ENCODE measurements at regions not wholly inside any gene's neighbourhood (a gene's known extent, or its start where the extent isn't known, plus 50 kb on each side); places are given as distances from the start of the nearest gene placed in this dataset.

DNA sequence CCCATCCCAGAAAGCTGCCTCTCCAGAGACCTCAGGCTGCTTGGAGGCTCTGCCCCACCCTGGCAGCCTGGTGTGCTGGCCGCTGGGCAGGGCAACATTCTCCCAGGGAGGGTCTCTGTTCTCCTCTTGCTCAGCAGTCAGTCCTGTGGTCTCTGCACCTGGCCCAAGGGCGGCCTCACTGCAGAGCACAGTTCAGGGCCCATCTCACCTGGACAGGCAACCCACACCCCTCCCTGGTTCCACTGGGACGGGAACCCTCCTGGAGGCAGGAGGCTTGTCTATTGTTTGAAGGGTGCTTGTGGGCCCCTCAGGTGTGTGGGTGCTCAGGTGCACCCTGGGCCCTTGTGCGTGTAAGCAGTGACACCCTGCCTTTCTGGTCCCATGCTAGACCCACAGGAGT lies 67.2 kb upstream of the OTOS start:
- H3K4me3 ChIP-seq: no peak overlapping the region
- H3K9me3 ChIP-seq: no peaks in the 10 kb centered on the region
- DNase-seq (no peak), ATAC-seq (no peak)
- TF ChIP-seq, protein P1, sequence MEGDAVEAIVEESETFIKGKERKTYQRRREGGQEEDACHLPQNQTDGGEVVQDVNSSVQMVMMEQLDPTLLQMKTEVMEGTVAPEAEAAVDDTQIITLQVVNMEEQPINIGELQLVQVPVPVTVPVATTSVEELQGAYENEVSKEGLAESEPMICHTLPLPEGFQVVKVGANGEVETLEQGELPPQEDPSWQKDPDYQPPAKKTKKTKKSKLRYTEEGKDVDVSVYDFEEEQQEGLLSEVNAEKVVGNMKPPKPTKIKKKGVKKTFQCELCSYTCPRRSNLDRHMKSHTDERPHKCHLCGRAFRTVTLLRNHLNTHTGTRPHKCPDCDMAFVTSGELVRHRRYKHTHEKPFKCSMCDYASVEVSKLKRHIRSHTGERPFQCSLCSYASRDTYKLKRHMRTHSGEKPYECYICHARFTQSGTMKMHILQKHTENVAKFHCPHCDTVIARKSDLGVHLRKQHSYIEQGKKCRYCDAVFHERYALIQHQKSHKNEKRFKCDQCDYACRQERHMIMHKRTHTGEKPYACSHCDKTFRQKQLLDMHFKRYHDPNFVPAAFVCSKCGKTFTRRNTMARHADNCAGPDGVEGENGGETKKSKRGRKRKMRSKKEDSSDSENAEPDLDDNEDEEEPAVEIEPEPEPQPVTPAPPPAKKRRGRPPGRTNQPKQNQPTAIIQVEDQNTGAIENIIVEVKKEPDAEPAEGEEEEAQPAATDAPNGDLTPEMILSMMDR (IDR thresholded peaks at IDR 0.05): no peak
- 94 to 96% (median 95%) methylated on average over 4 of the region's 4 CpGs for WGBS, 3 donors
- intact Hi-C loops (cut with DNase I): no loop called here
- H3K4me1 ChIP-seq: peaks cover 11% of the 10 kb centered on the region
- no peaks in the 10 kb centered on the region for H3K27me3 ChIP-seq (ENCODE audit: insufficient read depth in 3 of 3, low read length in 2 of 3)
- no peak overlapping the region for H3K27ac ChIP-seq
- H3K36me3 ChIP-seq (ENCODE audit: insufficient read depth in 1 of 2, low read depth in 1 of 2): no peaks in the 10 kb centered on the region

GRCh38 chr2:240208096-240208495 lies 67.6 kb upstream of the OTOS start:
- no peaks in the 10 kb centered on the region for H3K9me3 ChIP-seq
- intact Hi-C loops (cut with DNase I): no loop called here
- no peak for ATAC-seq
- H3K27me3 ChIP-seq (ENCODE audit: insufficient read depth in 3 of 3, low read length in 2 of 3): no peaks in the 10 kb centered on the region
- no peaks in the 10 kb centered on the region for H3K36me3 ChIP-seq (ENCODE audit: insufficient read depth in 1 of 2, low read depth in 1 of 2)
- H3K4me3 ChIP-seq: no peak overlapping the region
- H3K27ac ChIP-seq: no peak overlapping the region
- peaks cover 11% of the 10 kb centered on the region for H3K4me1 ChIP-seq
- DNase-seq: no peak
- WGBS, 3 donors: 91 to 97% (median 97%) methylated on average over 2 of the region's 2 CpGs
- TF ChIP-seq, protein P1 (IDR thresholded peaks at IDR 0.05): no peak

DNA sequence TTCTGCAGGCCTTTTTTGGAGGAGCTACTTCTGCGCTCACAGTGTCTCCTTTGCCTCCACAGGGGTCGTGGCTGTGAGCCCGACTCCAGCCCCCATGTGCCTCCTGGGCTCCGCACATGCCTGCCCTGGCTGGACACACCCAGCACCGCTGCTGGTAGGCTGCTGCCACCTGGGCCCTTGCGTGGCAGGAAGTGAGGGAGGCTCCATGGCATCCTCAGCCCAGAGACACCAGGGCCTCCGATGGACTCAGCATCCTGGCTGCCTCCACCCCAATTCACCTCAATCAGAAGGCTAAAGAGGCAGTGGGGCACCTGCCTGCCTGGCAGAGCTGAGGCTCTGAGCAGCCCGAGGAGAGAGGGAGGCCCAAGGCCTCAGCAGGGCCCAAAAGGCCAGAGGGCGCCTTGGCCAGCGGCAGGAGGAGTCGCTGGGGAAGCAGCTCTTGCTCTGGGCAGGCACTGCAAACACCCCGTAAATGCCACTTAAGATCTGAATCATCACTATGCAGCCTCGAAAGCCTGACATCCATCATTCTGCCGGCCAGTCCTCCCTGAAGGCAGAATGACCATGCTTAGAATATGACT lies 68.3 kb upstream of the OTOS start:
- intact Hi-C loops (cut with DNase I): no loop called here
- TF ChIP-seq, protein P1 (IDR thresholded peaks at IDR 0.05): no peak
- Histone ChIP-seq H3K27ac (no peak overlapping the region), H3K4me3 (no peak overlapping the region), H3K27me3 (ENCODE audit: insufficient read depth in 3 of 3, low read length in 2 of 3) (no peaks in the 10 kb centered on the region), H3K36me3 (ENCODE audit: insufficient read depth in 1 of 2, low read depth in 1 of 2) (no peaks in the 10 kb centered on the region), H3K9me3 (no peaks in the 10 kb centered on the region), H3K4me1 (peaks cover 11% of the 10 kb centered on the region)
- no peak for ATAC-seq
- WGBS, 3 donors: 76 to 88% (median 86%) methylated on average over 14 of the region's 14 CpGs
- DNase-seq: no peak

DNA sequence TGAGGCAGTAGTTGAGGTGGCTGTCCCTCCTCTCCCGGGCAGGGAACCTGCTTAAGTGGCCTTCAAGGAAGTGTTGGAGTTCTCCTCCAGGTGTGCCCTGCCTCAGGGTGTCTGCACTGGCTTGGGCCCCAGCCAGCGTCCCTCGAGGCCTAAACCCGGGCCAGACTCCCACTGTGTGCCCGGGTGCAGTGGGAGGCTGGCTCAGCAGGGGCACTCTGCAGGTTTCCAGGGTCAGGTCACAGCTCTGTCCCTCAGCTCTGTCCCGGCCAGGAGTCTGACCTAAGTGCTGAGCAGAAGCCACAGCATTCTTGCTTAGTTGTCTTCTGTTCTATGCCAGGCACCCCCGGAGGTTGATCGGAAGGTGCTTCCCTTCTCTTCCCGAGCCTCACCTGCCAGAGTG lies 69.0 kb upstream of the OTOS start:
- intact Hi-C loops (cut with DNase I): no loop called here
- H3K36me3 ChIP-seq (ENCODE audit: insufficient read depth in 1 of 2, low read depth in 1 of 2): no peaks in the 10 kb centered on the region
- peaks cover 11% of the 10 kb centered on the region for H3K4me1 ChIP-seq
- DNase-seq (no peak), ATAC-seq (no peak)
- H3K4me3 ChIP-seq: no peak overlapping the region
- WGBS, 3 donors: 78 to 86% (median 84%) methylated on average over 9 of the region's 9 CpGs
- H3K27ac ChIP-seq: no peak overlapping the region
- H3K9me3 ChIP-seq: no peaks in the 10 kb centered on the region
- TF ChIP-seq, protein P1 (IDR thresholded peaks at IDR 0.05): no peak
- H3K27me3 ChIP-seq (ENCODE audit: insufficient read depth in 3 of 3, low read length in 2 of 3): no peaks in the 10 kb centered on the region
